HG02588 (cell line): ENCODE measurements at regions not wholly inside any gene's neighbourhood (a gene's known extent, or its start where the extent isn't known, plus 50 kb on each side); places are given as distances from the start of the nearest gene placed in this dataset.
"Not testable (repeated sequence)": the region's sequence is repeated elsewhere in the genome, so short reads cannot be mapped to it uniquely, and the experiment has no call there.

Source experiments
- ATAC-seq: cut with Tn5 transposase; IDR thresholded peaks from one replicate; pipeline ENCODE4 v1.9.1; 2021; ENCODE audit warnings: mild to moderate bottlenecking, moderate library complexity; ENCODE audit not compliant: unreplicated experiment

GRCh38 chr1:164087906-164088453 lies 471.0 kb upstream of the PBX1 start:
- no peak for ATAC-seq

GRCh38 chr1:164092603-164093353 lies 466.2 kb upstream of the PBX1 start:
- ATAC-seq: no peak

GRCh38 chr1:164093543-164093942 lies 465.4 kb upstream of the PBX1 start:
- ATAC-seq: no peak

- ATAC-seq: no peak
These were observed 457.2 kb upstream of the PBX1 start for GRCh38 chr1:164101802-164102201.

- ATAC-seq: no peak
These were observed 427.0 kb upstream of the PBX1 start for GRCh38 chr1:164131949-164132348.

- peak; percentile 72 for ATAC-seq
These were observed 421.6 kb upstream of the PBX1 start for GRCh38 chr1:164137273-164137925.

GRCh38 chr1:164141797-164142196 lies 417.2 kb upstream of the PBX1 start:
- no peak for ATAC-seq

GRCh38 chr1:164154622-164155021 lies 404.4 kb upstream of the PBX1 start:
- no peak for ATAC-seq

GRCh38 chr1:164155347-164155746 lies 403.6 kb upstream of the PBX1 start:
- no peak for ATAC-seq

GRCh38 chr1:164163289-164163849 lies 395.6 kb upstream of the PBX1 start:
- ATAC-seq: no peak

GRCh38 chr1:164165466-164165865 lies 393.5 kb upstream of the PBX1 start:
- ATAC-seq: no peak

- not testable (repeated sequence) for ATAC-seq
These were observed 392.5 kb upstream of the PBX1 start for GRCh38 chr1:164166454-164166853.

- no peak for ATAC-seq
These were observed 381.9 kb upstream of the PBX1 start for GRCh38 chr1:164177118-164177517.

GRCh38 chr1:164180824-164181223 lies 378.2 kb upstream of the PBX1 start:
- ATAC-seq: no peak

- no peak for ATAC-seq
These were observed 374.9 kb upstream of the PBX1 start for GRCh38 chr1:164183854-164184635.

- ATAC-seq: no peak
These were observed 372.1 kb upstream of the PBX1 start for GRCh38 chr1:164186881-164187280.

- no peak for ATAC-seq
These were observed 370.5 kb upstream of the PBX1 start for GRCh38 chr1:164188497-164188896.

GRCh38 chr1:164191191-164191590 lies 367.8 kb upstream of the PBX1 start:
- no peak for ATAC-seq

- ATAC-seq: no peak
These were observed 348.7 kb upstream of the PBX1 start for GRCh38 chr1:164210211-164210739.

- no peak for ATAC-seq
These were observed 335.6 kb upstream of the PBX1 start for GRCh38 chr1:164223378-164223777.

- ATAC-seq: no peak
These were observed 334.0 kb upstream of the PBX1 start for GRCh38 chr1:164225011-164225410.
